GM12878 (cell line): ENCODE measurements at regions not wholly inside any gene's neighbourhood (a gene's known extent, or its start where the extent isn't known, plus 50 kb on each side); places are given as distances from the start of the nearest gene placed in this dataset.

Experiments used
- ATAC-seq: fragments of 200-7000 bp; cut with Tn5 transposase; 3 replicates; pipeline ENCODE4 v1.9.1; 2020; ENCODE audit warnings: mild to moderate bottlenecking, moderate library complexity
- BruUV-seq: library from RNA; stranded (reverse); fragments of 400-500 nt; replicated peaks from 2 replicates; lab custom pipeline; 2021; lab: Mats Ljungman, UMichigan
- CTCF ChIA-PET: fragments of 300-600 bp; sonication (Branson Sonifier 250); formaldehyde crosslinking; extraction: SDS; loops from one replicate; lab custom pipeline; 2021; ENCODE audit warnings: inconsistent platforms; lab: Yijun Ruan, JAX
- POLR2A ChIA-PET: fragments of 350-600 bp; formaldehyde crosslinking; extraction: SDS; loops from one replicate; lab custom pipeline; 2021; ENCODE audit warnings: inconsistent platforms; lab: Charles Lee
- RAD21 ChIA-PET: fragments of 300-600 bp; sonication (Branson Sonifier 250); formaldehyde crosslinking; loops from one replicate; lab custom pipeline; 2023; ENCODE audit warnings: antibody characterized with exemption; ENCODE audit not compliant: unreplicated experiment; lab: Charles Lee
- SMC1A ChIA-PET: fragments of 300-600 bp; sonication (Branson Sonifier 250); formaldehyde crosslinking; loops from one replicate; lab custom pipeline; 2023; ENCODE audit not compliant: unreplicated experiment, uncharacterized antibody; lab: Charles Lee
- DNase-seq: peaks from one replicate; pipeline ENCODE4 v3.0.0-alpha.2; 2011; ENCODE audit warnings: low read depth, low spot score
- FAIRE-seq: peaks from 3 replicates; lab custom pipeline; 2011; peaks lifted over from hg19 to GRCh38; lab: Jason Lieb, UNC
- H2AFZ ChIP-seq: 2 replicates; pipeline ENCODE4 v1.6.0; 2011; ENCODE audit warnings: low read depth, low read length, control low read depth; ENCODE audit not compliant: control insufficient read depth
- H3K27ac ChIP-seq: 2 replicates; pipeline ENCODE4 v1.5.1; 2011; ENCODE audit warnings: control low read depth; ENCODE audit not compliant: control insufficient read depth, insufficient read depth
- H3K27me3 ChIP-seq, 2 experiments: replicated peaks in 1 of 2; 2 replicates each; pipeline versions ENCODE4 v1.6.0 to v1.6.1; 2011; ENCODE audit warnings: low read length in 1 of 2; ENCODE audit not compliant: control insufficient read depth in 2 of 2, insufficient read depth in 2 of 2
- H3K36me3 ChIP-seq, 2 experiments: 2 replicates each; pipeline ENCODE4 v1.5.1; 2011; ENCODE audit warnings: low read length in 1 of 2; ENCODE audit not compliant: control insufficient read depth in 2 of 2, insufficient read depth in 2 of 2
- H3K4me1 ChIP-seq: 2 replicates; pipeline ENCODE4 v1.6.1; 2011; ENCODE audit warnings: mild to moderate bottlenecking, low read length, moderate library complexity, mixed read lengths; ENCODE audit not compliant: control insufficient read depth, insufficient read depth
- H3K4me2 ChIP-seq: 2 replicates; pipeline ENCODE4 v1.6.0; 2011; ENCODE audit warnings: control low read depth; ENCODE audit not compliant: control insufficient read depth, insufficient read depth
- H3K4me3 ChIP-seq: fragments of 200-600 bp; sonication (generic); 2 replicates; pipeline ENCODE4 v1.5.1; 2016
- H3K79me2 ChIP-seq: 2 replicates; pipeline ENCODE4 v1.6.0; 2011; ENCODE audit warnings: low read length; ENCODE audit not compliant: control insufficient read depth, insufficient read depth
- H3K9ac ChIP-seq: 2 replicates; pipeline ENCODE4 v1.8.0; 2011; ENCODE audit warnings: low read length, control low read depth, mixed read lengths; ENCODE audit not compliant: control insufficient read depth, insufficient read depth
- H3K9me3 ChIP-seq: replicated peaks from 3 replicates; pipeline ENCODE4 v1.5.1; 2011; ENCODE audit warnings: mild to moderate bottlenecking, low read length; ENCODE audit not compliant: control insufficient read depth, insufficient read depth
- H4K20me1 ChIP-seq: 2 replicates; pipeline ENCODE4 v1.6.0; 2011; ENCODE audit not compliant: control insufficient read depth, insufficient read depth
- CHD1 ChIP-seq: IDR thresholded peaks from 2 replicates; pipeline ENCODE4 v1.6.1; 2012; ENCODE audit warnings: low read depth, low read length, improper control_type of control experiment
- EED ChIP-seq: sonication (generic); IDR thresholded peaks from 2 replicates; pipeline ENCODE4 v1.6.1; 2016; ENCODE audit warnings: antibody characterized with exemption, low read depth
- KLF5 ChIP-seq: fragments of 450-650 bp; IDR thresholded peaks from 2 replicates; pipeline ENCODE4 v1.6.1; 2014; ENCODE audit warnings: mild to moderate bottlenecking; ENCODE audit not compliant: partially characterized antibody
- NFYA ChIP-seq: IDR thresholded peaks from 2 replicates; pipeline ENCODE4 v1.6.1; 2011; ENCODE audit warnings: low read depth, mild to moderate bottlenecking, low read length, improper control_type of control experiment, borderline replicate concordance
- NR2F1 ChIP-seq: fragments of 450-650 bp; conservative IDR thresholded peaks from 2 replicates; pipeline ENCODE4 v1.6.1; 2017; ENCODE audit warnings: mild to moderate bottlenecking
- RFX5 ChIP-seq: IDR thresholded peaks from 2 replicates; pipeline ENCODE4 v1.6.1; 2011; ENCODE audit warnings: low read depth, low read length, improper control_type of control experiment
- SIX5 ChIP-seq: IDR thresholded peaks from 2 replicates; pipeline ENCODE4 v1.6.1; 2011; ENCODE audit warnings: mild to moderate bottlenecking, low read depth, low read length, moderate library complexity; ENCODE audit not compliant: severe bottlenecking
- ZNF217 ChIP-seq: fragments of 450-650 bp; IDR thresholded peaks from 2 replicates; pipeline ENCODE4 v1.6.1; 2017; ENCODE audit warnings: antibody characterized with exemption, mild to moderate bottlenecking
- WGBS: methylation state at CpG from one replicate; pipeline ENCODE4 v1.1.6; 2016; ENCODE audit warnings: low lambda C conversion rate; ENCODE audit not compliant: insufficient replicate concordance, insufficient coverage; ENCODE audit errors: missing lambda C conversion rate; 5-methylcytosine and 5-hydroxymethylcytosine counted together
- in situ Hi-C: fragments of 300-500 bp; cut with MboI; formaldehyde crosslinking; loops from 9 replicates; pipeline ENCODE4 v1.14.3; 2018; ENCODE audit warnings: mixed read lengths
- intact Hi-C: fragments of 100-400 bp; cut with micrococcal nuclease; formaldehyde crosslinking; loops from one replicate; pipeline ENCODE4 v1.14.2; 2022; ENCODE audit not compliant: unreplicated experiment
- TF ChIP-seq, protein P1 (sequence below): fragments of 450-650 bp; formaldehyde crosslinking; IDR thresholded peaks from 2 replicates; pipeline ENCODE4 v1.4.0; 2022; ENCODE audit warnings: mild to moderate bottlenecking, moderate library complexity
- TF ChIP-seq, protein P2 (sequence below): IDR thresholded peaks from 2 replicates; pipeline ENCODE4 v1.6.1; 2011; ENCODE audit warnings: borderline replicate concordance, low read depth, mild to moderate bottlenecking, moderate library complexity, low read length; ENCODE audit not compliant: insufficient read depth, poor library complexity, severe bottlenecking

DNA sequence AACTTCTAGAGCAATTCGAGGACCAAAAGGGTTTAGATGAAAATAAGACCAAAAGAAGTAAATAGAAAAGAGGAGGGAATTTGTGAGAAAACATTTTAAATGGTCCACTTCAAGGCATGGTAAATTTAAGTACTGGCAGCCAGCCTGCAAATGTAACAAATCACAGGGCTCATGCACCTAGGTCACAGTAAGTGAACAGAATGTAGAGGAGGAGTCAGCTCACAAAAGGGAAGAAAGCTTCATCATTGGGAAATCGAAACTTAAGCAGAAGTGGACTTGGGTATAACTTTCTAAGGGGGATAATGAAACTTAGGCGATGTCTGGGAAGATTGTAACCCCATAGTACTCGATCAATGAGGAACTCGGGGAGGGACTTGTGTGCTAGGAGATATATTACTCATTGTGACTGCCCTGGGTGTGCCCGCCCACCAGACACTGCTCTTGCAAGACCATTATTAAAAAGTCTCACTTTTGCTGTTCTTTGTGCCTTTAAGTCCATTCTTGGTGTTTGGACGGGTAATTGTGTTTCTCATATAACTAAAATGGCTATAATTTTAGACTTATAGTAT lies 1053.6 kb upstream of the MIR17HG start:
- no peaks in the 10 kb centered on the region for H3K79me2 ChIP-seq
- TF ChIP-seq ZNF217 (no peak), EED (no peak), CHD1 (no peak), KLF5 (no peak), NFYA (no peak), RFX5 (no peak), SIX5 (no peak), NR2F1 (no peak)
- TF ChIP-seq, protein P1, sequence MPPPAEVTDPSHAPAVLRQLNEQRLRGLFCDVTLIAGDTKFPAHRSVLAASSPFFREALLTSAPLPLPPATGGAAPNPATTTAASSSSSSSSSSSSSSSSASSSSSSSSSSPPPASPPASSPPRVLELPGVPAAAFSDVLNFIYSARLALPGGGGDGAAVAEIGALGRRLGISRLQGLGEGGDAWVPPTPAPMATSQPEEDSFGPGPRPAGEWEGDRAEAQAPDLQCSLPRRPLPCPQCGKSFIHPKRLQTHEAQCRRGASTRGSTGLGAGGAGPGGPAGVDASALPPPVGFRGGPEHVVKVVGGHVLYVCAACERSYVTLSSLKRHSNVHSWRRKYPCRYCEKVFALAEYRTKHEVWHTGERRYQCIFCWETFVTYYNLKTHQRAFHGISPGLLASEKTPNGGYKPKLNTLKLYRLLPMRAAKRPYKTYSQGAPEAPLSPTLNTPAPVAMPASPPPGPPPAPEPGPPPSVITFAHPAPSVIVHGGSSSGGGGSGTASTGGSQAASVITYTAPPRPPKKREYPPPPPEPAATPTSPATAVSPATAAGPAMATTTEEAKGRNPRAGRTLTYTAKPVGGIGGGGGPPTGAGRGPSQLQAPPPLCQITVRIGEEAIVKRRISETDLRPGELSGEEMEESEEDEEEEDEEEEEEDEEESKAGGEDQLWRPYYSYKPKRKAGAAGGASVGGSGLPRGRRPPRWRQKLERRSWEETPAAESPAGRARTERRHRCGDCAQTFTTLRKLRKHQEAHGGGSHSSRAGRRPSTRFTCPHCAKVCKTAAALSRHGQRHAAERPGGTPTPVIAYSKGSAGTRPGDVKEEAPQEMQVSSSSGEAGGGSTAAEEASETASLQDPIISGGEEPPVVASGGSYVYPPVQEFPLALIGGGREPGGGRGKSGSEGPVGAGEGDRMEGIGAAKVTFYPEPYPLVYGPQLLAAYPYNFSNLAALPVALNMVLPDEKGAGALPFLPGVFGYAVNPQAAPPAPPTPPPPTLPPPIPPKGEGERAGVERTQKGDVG: no peak
- TF ChIP-seq, protein P2, sequence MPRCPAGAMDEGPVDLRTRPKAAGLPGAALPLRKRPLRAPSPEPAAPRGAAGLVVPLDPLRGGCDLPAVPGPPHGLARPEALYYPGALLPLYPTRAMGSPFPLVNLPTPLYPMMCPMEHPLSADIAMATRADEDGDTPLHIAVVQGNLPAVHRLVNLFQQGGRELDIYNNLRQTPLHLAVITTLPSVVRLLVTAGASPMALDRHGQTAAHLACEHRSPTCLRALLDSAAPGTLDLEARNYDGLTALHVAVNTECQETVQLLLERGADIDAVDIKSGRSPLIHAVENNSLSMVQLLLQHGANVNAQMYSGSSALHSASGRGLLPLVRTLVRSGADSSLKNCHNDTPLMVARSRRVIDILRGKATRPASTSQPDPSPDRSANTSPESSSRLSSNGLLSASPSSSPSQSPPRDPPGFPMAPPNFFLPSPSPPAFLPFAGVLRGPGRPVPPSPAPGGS: no peak
- ChIA-PET POLR2A (no interaction called here), CTCF (no interaction called here), SMC1A (no interaction called here), RAD21 (no interaction called here)
- WGBS: 16% methylated on average over 7 of the region's 7 CpGs
- no peak overlapping the region for H3K9ac ChIP-seq
- no peak overlapping the region for H3K27ac ChIP-seq
- H2AFZ ChIP-seq: no peak overlapping the region
- no peaks in the 10 kb centered on the region for H3K9me3 ChIP-seq
- in situ Hi-C loops (no loop called here), intact Hi-C loops (no loop called here)
- FAIRE-seq (no peak), ATAC-seq (peak; percentile 44; the same call in 1 of the 3 replicates), DNase-seq (no peak)
- no peak overlapping the region for H3K4me2 ChIP-seq
- H3K4me3 ChIP-seq: no peak overlapping the region
- no peaks in the 10 kb centered on the region for H3K27me3 ChIP-seq
- H3K36me3 ChIP-seq: no peaks in the 10 kb centered on the region
- no peaks in the 10 kb centered on the region for H3K4me1 ChIP-seq
- no TSS peak for BruUV-seq
- H4K20me1 ChIP-seq: no peaks in the 10 kb centered on the region
